Activated CD4-positive, alpha-beta T cell treated with anti-CD3 and anti-CD28 coated beads, Interleukin-2, amount 10 ng/mL, durations not matched to agents 24 days and 14 days (primary cell): ENCODE measurements at regions not wholly inside any gene's neighbourhood (a gene's known extent, or its start where the extent isn't known, plus 50 kb on each side); places are given as distances from the start of the nearest gene placed in this dataset.

Source experiments
- DNase-seq: peaks from one replicate; pipeline ENCODE4 v3.0.0; 2022
- H3K27ac Mint-ChIP-seq: one replicate; pipeline ENCODE4 v1.8.0; 2022; ENCODE audit warnings: mild to moderate bottlenecking, mixed read lengths
- H3K27me3 Mint-ChIP-seq: one replicate; pipeline ENCODE4 v1.8.0; 2022; ENCODE audit warnings: mixed read lengths
- H3K36me3 Mint-ChIP-seq: one replicate; pipeline ENCODE4 v1.8.0; 2022; ENCODE audit warnings: low read depth, mild to moderate bottlenecking, mixed read lengths
- H3K4me1 Mint-ChIP-seq: one replicate; pipeline ENCODE4 v1.8.0; 2021; ENCODE audit warnings: mixed read lengths
- H3K4me3 Mint-ChIP-seq: one replicate; pipeline ENCODE4 v1.8.0; 2022; ENCODE audit warnings: mild to moderate bottlenecking, moderate library complexity, mixed read lengths
- H3K9me3 Mint-ChIP-seq: one replicate; pipeline ENCODE4 v1.8.0; 2021; ENCODE audit warnings: mixed read lengths
- intact Hi-C: fragments of 100-400 bp; cut with micrococcal nuclease; formaldehyde crosslinking; loops from one replicate; pipeline ENCODE4 v1.15.1; 2023

- Mint-ChIP-seq H3K36me3 (no peaks in the 10 kb centered on the region), H3K9me3 (no peaks in the 10 kb centered on the region), H3K4me3 (no peak overlapping the region), H3K27me3 (no peaks in the 10 kb centered on the region), H3K4me1 (no peaks in the 10 kb centered on the region), H3K27ac (no peak overlapping the region)
- no peak for DNase-seq
- intact Hi-C loops, result no loop called here
Observed at GRCh38 chr4:136471051-136471450, 1061.2 kb downstream of the PCDH18 start.

- no peaks in the 10 kb centered on the region for H3K9me3 Mint-ChIP-seq
- no peak overlapping the region for H3K27ac Mint-ChIP-seq
- no peak for DNase-seq
- H3K4me1 Mint-ChIP-seq, result no peaks in the 10 kb centered on the region
- intact Hi-C loops, result no loop called here
- H3K27me3 Mint-ChIP-seq, result no peaks in the 10 kb centered on the region
- H3K36me3 Mint-ChIP-seq, result no peaks in the 10 kb centered on the region
- no peak overlapping the region for H3K4me3 Mint-ChIP-seq
Observed at GRCh38 chr4:136465691-136466090, 1066.6 kb downstream of the PCDH18 start.

GRCh38 chr4:136463941-136464340 lies 1068.4 kb downstream of the PCDH18 start:
- Mint-ChIP-seq H3K4me1 (no peaks in the 10 kb centered on the region), H3K27ac (no peak overlapping the region), H3K27me3 (no peaks in the 10 kb centered on the region), H3K4me3 (no peak overlapping the region), H3K9me3 (no peaks in the 10 kb centered on the region), H3K36me3 (no peaks in the 10 kb centered on the region)
- intact Hi-C loops, result no loop called here
- no peak for DNase-seq

GRCh38 chr4:136461533-136461932 lies 1070.8 kb downstream of the PCDH18 start:
- DNase-seq, result no peak
- intact Hi-C loops, result no loop called here
- H3K36me3 Mint-ChIP-seq, result no peaks in the 10 kb centered on the region
- H3K27me3 Mint-ChIP-seq, result no peaks in the 10 kb centered on the region
- H3K9me3 Mint-ChIP-seq, result no peaks in the 10 kb centered on the region
- no peaks in the 10 kb centered on the region for H3K4me1 Mint-ChIP-seq
- no peak overlapping the region for H3K27ac Mint-ChIP-seq
- H3K4me3 Mint-ChIP-seq, result no peak overlapping the region

GRCh38 chr4:136458326-136458725 lies 1074.0 kb downstream of the PCDH18 start:
- H3K27ac Mint-ChIP-seq, result no peak overlapping the region
- intact Hi-C loops, result no loop called here
- no peak overlapping the region for H3K4me3 Mint-ChIP-seq
- H3K4me1 Mint-ChIP-seq, result no peaks in the 10 kb centered on the region
- no peaks in the 10 kb centered on the region for H3K9me3 Mint-ChIP-seq
- no peaks in the 10 kb centered on the region for H3K36me3 Mint-ChIP-seq
- no peaks in the 10 kb centered on the region for H3K27me3 Mint-ChIP-seq
- no peak for DNase-seq

GRCh38 chr4:136457577-136457976 lies 1074.7 kb downstream of the PCDH18 start:
- Mint-ChIP-seq H3K9me3 (no peaks in the 10 kb centered on the region), H3K4me1 (no peaks in the 10 kb centered on the region), H3K36me3 (no peaks in the 10 kb centered on the region), H3K27me3 (no peaks in the 10 kb centered on the region), H3K27ac (no peak overlapping the region), H3K4me3 (no peak overlapping the region)
- no peak for DNase-seq
- intact Hi-C loops, result no loop called here

- intact Hi-C loops, result no loop called here
- no peaks in the 10 kb centered on the region for H3K4me1 Mint-ChIP-seq
- no peaks in the 10 kb centered on the region for H3K27me3 Mint-ChIP-seq
- H3K4me3 Mint-ChIP-seq, result no peak overlapping the region
- H3K9me3 Mint-ChIP-seq, result no peaks in the 10 kb centered on the region
- no peak for DNase-seq
- no peaks in the 10 kb centered on the region for H3K36me3 Mint-ChIP-seq
- no peak overlapping the region for H3K27ac Mint-ChIP-seq
Observed at GRCh38 chr4:136457004-136457403, 1075.3 kb downstream of the PCDH18 start.

GRCh38 chr4:136443006-136443405 lies 1089.3 kb downstream of the PCDH18 start:
- no peaks in the 10 kb centered on the region for H3K36me3 Mint-ChIP-seq
- DNase-seq, result no peak
- no peaks in the 10 kb centered on the region for H3K9me3 Mint-ChIP-seq
- H3K27ac Mint-ChIP-seq, result no peak overlapping the region
- no peaks in the 10 kb centered on the region for H3K27me3 Mint-ChIP-seq
- intact Hi-C loops, result no loop called here
- H3K4me3 Mint-ChIP-seq, result no peak overlapping the region
- no peaks in the 10 kb centered on the region for H3K4me1 Mint-ChIP-seq

GRCh38 chr4:136442447-136442846 lies 1089.8 kb downstream of the PCDH18 start:
- H3K27ac Mint-ChIP-seq, result no peak overlapping the region
- no peaks in the 10 kb centered on the region for H3K4me1 Mint-ChIP-seq
- DNase-seq, result no peak
- no peak overlapping the region for H3K4me3 Mint-ChIP-seq
- no peaks in the 10 kb centered on the region for H3K27me3 Mint-ChIP-seq
- intact Hi-C loops, result no loop called here
- H3K36me3 Mint-ChIP-seq, result no peaks in the 10 kb centered on the region
- H3K9me3 Mint-ChIP-seq, result no peaks in the 10 kb centered on the region

GRCh38 chr4:136441629-136442282 lies 1090.5 kb downstream of the PCDH18 start:
- H3K27me3 Mint-ChIP-seq, result no peaks in the 10 kb centered on the region
- intact Hi-C loops, result no loop called here
- H3K36me3 Mint-ChIP-seq, result no peaks in the 10 kb centered on the region
- no peak overlapping the region for H3K4me3 Mint-ChIP-seq
- no peaks in the 10 kb centered on the region for H3K9me3 Mint-ChIP-seq
- H3K27ac Mint-ChIP-seq, result no peak overlapping the region
- H3K4me1 Mint-ChIP-seq, result no peaks in the 10 kb centered on the region
- no peak for DNase-seq

- Mint-ChIP-seq H3K4me3 (no peak overlapping the region), H3K9me3 (no peaks in the 10 kb centered on the region), H3K4me1 (no peaks in the 10 kb centered on the region), H3K27me3 (no peaks in the 10 kb centered on the region), H3K36me3 (no peaks in the 10 kb centered on the region), H3K27ac (no peak overlapping the region)
- no peak for DNase-seq
- intact Hi-C loops, result no loop called here
Observed at GRCh38 chr4:136438645-136439044, 1093.6 kb downstream of the PCDH18 start.

- H3K9me3 Mint-ChIP-seq, result no peaks in the 10 kb centered on the region
- no peaks in the 10 kb centered on the region for H3K4me1 Mint-ChIP-seq
- no peak for DNase-seq
- intact Hi-C loops, result no loop called here
- no peak overlapping the region for H3K27ac Mint-ChIP-seq
- no peaks in the 10 kb centered on the region for H3K36me3 Mint-ChIP-seq
- H3K4me3 Mint-ChIP-seq, result no peak overlapping the region
- H3K27me3 Mint-ChIP-seq, result no peaks in the 10 kb centered on the region
Observed at GRCh38 chr4:136424052-136424451, 1108.2 kb downstream of the PCDH18 start.

GRCh38 chr4:136414981-136415380 lies 1117.3 kb downstream of the PCDH18 start:
- no peak overlapping the region for H3K27ac Mint-ChIP-seq
- intact Hi-C loops, result no loop called here
- H3K4me3 Mint-ChIP-seq, result no peak overlapping the region
- H3K9me3 Mint-ChIP-seq, result no peaks in the 10 kb centered on the region
- no peaks in the 10 kb centered on the region for H3K36me3 Mint-ChIP-seq
- H3K27me3 Mint-ChIP-seq, result no peaks in the 10 kb centered on the region
- DNase-seq, result no peak
- no peaks in the 10 kb centered on the region for H3K4me1 Mint-ChIP-seq

- DNase-seq, result no peak
- H3K27me3 Mint-ChIP-seq, result no peaks in the 10 kb centered on the region
- intact Hi-C loops, result no loop called here
- H3K36me3 Mint-ChIP-seq, result no peaks in the 10 kb centered on the region
- no peak overlapping the region for H3K4me3 Mint-ChIP-seq
- no peaks in the 10 kb centered on the region for H3K4me1 Mint-ChIP-seq
- no peaks in the 10 kb centered on the region for H3K9me3 Mint-ChIP-seq
- no peak overlapping the region for H3K27ac Mint-ChIP-seq
Observed at GRCh38 chr4:136412708-136413107, 1119.6 kb downstream of the PCDH18 start.

- intact Hi-C loops, result no loop called here
- no peak overlapping the region for H3K27ac Mint-ChIP-seq
- H3K4me3 Mint-ChIP-seq, result no peak overlapping the region
- DNase-seq, result no peak
- H3K27me3 Mint-ChIP-seq, result no peaks in the 10 kb centered on the region
- H3K36me3 Mint-ChIP-seq, result no peaks in the 10 kb centered on the region
- no peaks in the 10 kb centered on the region for H3K4me1 Mint-ChIP-seq
- no peaks in the 10 kb centered on the region for H3K9me3 Mint-ChIP-seq
Observed at GRCh38 chr4:136400829-136401228, 1131.5 kb downstream of the PCDH18 start.
